ENCODE measurements at regions not wholly inside any gene's neighbourhood (a gene's known extent, or its start where the extent isn't known, plus 50 kb on each side); places are given as distances from the start of the nearest gene placed in this dataset.
"Not testable (repeated sequence)": the region's sequence is repeated elsewhere in the genome, so short reads cannot be mapped to it uniquely, and the experiment has no call there.

- DNase-seq = no peak
These were observed 324.7 kb upstream of the RGMA start for GRCh38 chr15:93413745-93414144.

GRCh38 chr15:93399121-93399520 lies 310.1 kb upstream of the RGMA start:
- DNase-seq = no peak

- DNase-seq = no peak
These were observed 300.2 kb upstream of the RGMA start for GRCh38 chr15:93389211-93389610.

GRCh38 chr15:93384886-93385285 lies 295.9 kb upstream of the RGMA start:
- DNase-seq = no peak

GRCh38 chr15:93382200-93382820 lies 293.3 kb upstream of the RGMA start:
- no peak for DNase-seq

- no peak for DNase-seq
These were observed 289.5 kb upstream of the RGMA start for GRCh38 chr15:93378558-93378957.

- no peak for DNase-seq
These were observed 283.8 kb upstream of the RGMA start for GRCh38 chr15:93372865-93373223.

- DNase-seq = no peak
These were observed 283.3 kb upstream of the RGMA start for GRCh38 chr15:93372208-93372864.

- no peak for DNase-seq
These were observed 277.5 kb upstream of the RGMA start for GRCh38 chr15:93366387-93367100.

- DNase-seq = no peak
These were observed 273.8 kb upstream of the RGMA start for GRCh38 chr15:93362821-93363220.

GRCh38 chr15:93362203-93362602 lies 273.2 kb upstream of the RGMA start:
- DNase-seq = no peak

- no peak for DNase-seq
These were observed 272.7 kb upstream of the RGMA start for GRCh38 chr15:93361703-93362102.

GRCh38 chr15:93360976-93361375 lies 272.0 kb upstream of the RGMA start:
- no peak for DNase-seq

- no peak for DNase-seq
These were observed 271.3 kb upstream of the RGMA start for GRCh38 chr15:93360318-93360717.

GRCh38 chr15:93359425-93360131 lies 270.6 kb upstream of the RGMA start:
- no peak for DNase-seq

GRCh38 chr15:93359060-93359408 lies 270.0 kb upstream of the RGMA start:
- no peak for DNase-seq

GRCh38 chr15:93358166-93359059 lies 269.4 kb upstream of the RGMA start:
- no peak for DNase-seq

- DNase-seq = no peak
These were observed 259.9 kb upstream of the RGMA start for GRCh38 chr15:93348711-93349545.

- no peak for DNase-seq
These were observed 259.0 kb upstream of the RGMA start for GRCh38 chr15:93347986-93348385.

GRCh38 chr15:93345981-93346380 lies 257.0 kb upstream of the RGMA start:
- DNase-seq = no peak

- not testable (repeated sequence) for DNase-seq
These were observed 254.4 kb upstream of the RGMA start for GRCh38 chr15:93343402-93343801.

GRCh38 chr15:93341164-93341563 lies 252.2 kb upstream of the RGMA start:
- no peak for DNase-seq

Data from stimulated activated CD4-positive, alpha-beta T cell treated with anti-CD3 and anti-CD28 coated beads, Interleukin-4, amount 100 ng/mL, for 24 hours (primary cell).